ENCODE measurements at regions not wholly inside any gene's neighbourhood (a gene's known extent, or its start where the extent isn't known, plus 50 kb on each side); places are given as distances from the start of the nearest gene placed in this dataset.
"Not testable (repeated sequence)": the region's sequence is repeated elsewhere in the genome, so short reads cannot be mapped to it uniquely, and the experiment has no call there.

DNA sequence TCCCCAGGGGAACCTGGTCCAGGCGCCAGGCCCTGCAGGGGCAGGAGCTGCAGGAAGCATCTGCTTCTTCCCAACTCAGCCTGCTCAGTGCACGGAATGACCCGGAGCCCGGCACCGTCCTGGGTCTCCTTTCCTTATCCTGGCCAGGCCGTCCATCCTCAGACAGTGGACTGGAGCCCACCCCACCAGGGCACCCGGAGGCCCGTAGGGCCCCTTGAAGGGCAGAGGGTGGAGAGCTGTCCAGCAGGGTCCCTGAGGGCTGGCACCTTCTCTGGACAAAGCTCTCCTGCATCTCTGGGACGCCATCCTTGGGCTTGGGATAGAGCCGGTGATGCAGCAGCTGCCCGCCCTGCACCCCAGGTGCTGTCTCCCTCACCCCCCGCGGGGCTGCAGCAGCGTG, 207.9 kb downstream of the TMEM121 start:
- not testable (repeated sequence) for DNase-seq (ENCODE audit: low spot score)

DNA sequence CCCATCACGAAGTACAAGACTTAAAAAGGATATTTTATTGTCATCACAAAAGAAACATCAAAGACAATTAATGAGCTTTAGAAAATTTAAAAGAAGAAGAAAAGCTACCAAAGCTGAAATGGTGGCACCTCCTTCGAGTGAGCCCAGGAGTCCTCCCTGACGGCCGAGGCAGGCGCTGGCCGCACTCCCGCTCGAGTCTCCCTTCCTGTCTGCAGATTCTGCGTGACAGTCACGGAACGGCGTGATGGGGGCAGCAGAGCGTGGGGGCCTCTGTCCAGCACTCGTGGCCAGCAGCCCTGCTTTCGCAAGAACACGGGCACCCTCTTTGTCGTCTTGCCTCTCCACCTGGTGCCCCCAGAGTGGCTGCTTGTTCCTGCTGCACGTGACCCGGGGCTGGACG, 209.9 kb downstream of the TMEM121 start:
- DNase-seq (ENCODE audit: low spot score) = not testable (repeated sequence)

DNA sequence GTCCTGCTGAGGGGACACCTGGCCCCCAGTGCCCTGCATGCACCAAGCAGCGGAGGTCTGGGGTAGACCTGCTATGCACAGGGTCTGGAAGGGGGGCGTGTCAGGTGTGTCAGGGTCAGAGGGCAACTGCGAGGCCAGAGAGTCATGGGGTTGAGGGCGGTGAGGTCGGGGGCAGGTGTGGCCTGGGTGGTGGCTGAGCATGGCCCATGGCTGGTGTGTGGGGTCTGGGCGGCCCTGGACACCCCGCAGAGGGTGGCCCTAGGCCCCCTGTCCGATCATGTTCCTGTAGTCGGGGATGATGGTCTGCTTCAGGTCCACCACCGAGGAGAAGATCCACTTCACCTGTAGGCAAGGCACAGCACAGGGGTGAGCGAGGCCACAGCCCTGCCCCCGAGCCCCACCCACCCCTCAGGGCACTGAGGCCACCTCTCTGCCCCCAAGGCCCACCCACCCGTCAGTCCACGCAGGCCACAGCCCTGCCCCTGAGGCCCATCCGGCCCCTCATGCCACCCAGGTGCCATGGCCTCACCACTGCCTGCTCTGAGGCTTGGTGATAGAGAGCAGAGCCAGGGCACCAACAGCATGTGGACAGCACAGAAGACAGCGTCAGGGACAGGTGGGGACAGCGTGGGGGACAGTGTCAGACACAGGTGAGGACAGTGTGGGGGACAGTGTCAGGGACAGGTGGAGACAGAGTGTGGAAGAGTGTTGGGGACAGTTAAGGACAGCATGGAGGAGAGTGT, 211.3 kb downstream of the TMEM121 start:
- no peak for DNase-seq (ENCODE audit: low spot score)

DNA sequence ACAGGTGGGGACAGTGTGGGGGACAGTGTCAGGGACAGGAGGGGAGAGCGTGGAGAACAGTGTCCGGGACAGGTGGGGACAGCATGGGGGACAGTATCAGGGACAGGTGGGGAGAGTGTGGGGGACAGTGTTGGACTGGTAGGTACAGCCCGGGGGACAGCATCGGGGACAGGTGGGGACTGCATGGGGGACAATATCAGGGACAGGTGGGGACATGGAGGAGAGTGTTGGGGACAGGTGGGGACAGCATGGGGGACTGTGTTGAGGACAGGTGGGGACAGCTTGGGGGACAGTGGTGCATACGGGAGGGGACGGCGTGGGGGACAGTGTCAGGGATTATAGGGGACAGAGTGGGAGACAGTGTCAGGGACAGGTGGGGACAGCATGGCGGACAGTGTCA, 212.3 kb downstream of the TMEM121 start:
- DNase-seq (ENCODE audit: low spot score) = no peak

DNA sequence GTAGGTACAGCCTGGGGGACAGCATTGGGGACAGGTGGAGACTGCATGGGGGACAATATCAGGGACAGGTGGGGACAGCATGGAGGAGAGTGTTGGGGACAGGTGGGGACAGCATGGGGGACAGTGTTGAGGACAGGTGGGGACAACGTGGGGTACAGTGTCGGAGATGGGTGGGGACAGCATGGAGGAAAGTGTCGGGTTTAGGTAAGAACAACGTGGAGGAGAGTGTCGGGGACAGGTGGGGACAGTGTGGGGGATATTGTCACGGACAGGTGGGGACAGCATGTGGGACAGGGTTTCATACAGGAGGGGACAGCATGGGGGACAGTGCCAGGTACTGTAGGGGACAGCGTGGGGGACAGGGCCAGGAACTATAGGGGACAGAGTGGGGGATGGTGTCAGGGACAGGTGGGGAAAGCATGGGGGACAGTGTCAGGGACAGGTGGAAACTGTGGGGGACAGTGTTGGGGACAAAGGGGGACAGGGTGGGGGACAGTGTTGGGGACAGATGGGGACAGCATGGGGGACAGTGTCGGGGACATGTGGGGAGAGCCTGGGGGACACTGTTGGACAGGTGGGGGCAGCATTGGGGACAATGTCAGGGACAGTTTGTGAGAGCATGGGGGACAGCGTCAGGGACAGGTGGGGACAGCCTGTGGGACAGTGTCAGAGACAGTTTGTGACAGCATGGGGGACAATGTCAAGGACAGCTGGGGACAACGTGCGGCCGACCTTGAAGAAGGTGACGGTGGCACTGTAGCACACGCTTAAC, 213.1 kb downstream of the TMEM121 start:
- no peak for DNase-seq (ENCODE audit: low spot score)

DNA sequence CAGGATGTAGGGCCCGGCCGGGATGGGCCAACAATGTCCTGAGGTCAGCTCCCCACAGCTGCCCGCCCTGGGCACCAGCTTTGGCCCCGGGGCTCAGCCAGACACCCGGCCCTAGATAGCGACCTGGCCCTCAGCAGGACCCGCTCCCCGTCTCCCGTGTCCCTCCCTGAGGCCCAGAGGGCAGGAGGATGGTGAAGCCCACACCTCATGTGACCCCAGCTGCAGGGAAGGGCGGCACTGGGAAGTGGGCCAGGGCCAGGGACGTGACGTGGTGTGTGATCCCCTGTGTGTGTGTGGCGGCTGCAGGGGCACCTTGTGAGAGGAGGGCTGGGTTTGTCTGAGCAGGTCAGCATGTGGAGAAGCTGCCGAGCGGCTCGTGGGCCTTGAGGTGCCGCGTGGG, 213.9 kb downstream of the TMEM121 start:
- DNase-seq (ENCODE audit: low spot score) = not testable (repeated sequence)

DNA sequence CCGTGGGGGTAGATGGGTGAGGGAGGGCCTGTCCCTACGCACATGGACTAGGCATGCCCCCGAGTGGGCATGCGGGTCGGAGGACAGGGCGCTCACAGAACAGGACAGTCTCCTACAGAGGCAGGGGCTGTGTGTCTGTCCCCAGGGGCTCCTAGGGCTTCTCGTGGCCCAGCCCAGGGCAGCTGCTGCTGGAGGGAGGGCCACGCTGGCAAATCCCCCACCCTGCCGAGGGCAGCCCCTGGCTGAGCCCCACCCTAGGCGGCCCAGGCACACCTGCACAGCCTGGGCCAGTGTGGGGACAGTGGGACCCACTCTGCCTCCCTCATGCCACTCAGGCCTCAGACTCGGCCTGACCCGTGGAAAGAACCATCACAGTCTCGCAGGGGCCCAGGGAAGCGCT, 214.6 kb downstream of the TMEM121 start:
- not testable (repeated sequence) for DNase-seq (ENCODE audit: low spot score)

DNA sequence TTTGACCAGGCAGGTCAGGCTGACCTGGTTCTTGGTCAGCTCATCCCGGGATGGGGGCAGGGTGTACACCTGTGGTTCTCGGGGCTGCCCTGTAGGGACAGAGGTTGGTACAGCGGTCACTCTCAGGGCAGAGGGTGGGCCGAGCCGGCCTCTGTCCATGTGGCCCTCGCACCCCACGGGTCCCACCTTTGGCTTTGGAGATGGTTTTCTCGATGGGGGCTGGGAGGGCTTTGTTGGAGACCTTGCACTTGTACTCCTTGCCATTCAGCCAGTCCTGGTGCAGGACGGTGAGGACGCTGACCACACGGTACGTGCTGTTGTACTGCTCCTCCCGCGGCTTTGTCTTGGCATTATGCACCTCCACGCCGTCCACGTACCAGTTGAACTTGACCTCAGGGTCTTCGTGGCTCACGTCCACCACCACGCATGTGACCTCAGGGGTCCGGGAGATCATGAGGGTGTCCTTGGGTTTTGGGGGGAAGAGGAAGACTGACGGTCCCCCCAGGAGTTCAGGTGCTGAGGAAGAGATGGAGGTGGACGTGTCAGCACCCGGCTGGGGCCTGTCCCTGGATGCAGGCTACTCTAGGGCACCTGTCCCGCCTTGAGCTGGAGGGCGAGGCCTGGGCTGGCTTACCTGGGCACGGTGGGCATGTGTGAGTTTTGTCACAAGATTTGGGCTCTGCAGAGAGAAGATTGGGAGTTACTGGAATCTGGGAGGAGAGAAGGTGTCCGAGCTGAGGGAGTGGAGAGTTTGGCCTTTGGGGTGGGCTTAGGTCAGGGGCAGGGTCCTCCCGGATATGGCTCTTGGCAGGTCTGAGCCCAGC, 215.5 kb downstream of the TMEM121 start:
- DNase-seq (ENCODE audit: low spot score) = not testable (repeated sequence)

DNA sequence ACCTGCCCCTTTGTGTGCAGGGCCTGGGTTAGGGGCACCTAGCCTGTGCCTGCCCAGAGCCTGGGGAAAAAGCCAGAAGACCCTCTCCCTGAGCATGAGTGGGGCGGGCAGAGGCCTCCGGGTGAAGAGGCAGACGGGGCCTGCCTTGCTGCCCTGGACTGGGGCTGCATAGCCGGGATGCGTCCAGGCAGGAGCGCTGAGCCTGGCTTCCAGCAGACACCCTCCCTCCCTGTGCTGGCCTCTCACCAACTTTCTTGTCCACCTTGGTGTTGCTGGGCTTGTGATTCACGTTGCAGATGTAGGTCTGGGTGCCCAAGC, 216.1 kb downstream of the TMEM121 start:
- DNase-seq (ENCODE audit: low spot score) = no peak

DNA sequence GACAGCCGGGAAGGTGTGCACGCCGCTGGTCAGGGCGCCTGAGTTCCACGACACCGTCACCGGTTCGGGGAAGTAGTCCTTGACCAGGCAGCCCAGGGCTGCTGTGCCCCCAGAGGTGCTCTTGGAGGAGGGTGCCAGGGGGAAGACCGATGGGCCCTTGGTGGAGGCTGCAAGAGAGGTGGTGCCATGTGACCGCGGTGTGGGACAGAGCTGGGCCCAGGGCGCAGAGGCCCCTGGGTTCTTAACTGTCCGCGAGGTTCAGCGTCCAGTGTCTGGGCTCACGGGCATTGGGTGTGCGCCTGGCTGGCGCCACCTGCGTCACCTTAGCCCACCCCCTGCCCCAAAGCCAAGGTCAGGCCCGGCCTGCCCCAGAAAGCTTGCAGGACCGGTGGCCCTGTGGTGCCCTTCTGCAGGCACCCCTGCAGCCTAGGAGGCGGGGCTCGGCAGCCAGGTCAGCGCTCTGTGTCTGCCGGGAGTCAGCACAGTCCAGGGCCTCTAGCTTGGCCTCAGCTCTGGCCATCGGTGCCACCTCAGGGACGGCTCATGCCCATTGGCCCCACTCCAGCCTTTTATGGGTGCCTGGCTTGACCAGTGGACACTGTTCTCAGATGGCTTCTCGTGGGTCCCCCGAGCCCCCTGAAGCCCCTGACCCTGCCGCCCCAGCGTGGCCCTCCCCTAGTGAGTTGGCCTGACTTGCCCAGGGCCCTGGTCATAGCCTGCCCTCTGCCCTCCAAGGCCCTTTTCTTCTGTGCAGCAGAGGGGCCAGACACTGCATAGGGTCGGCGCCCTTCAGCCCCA, 216.7 kb downstream of the TMEM121 start:
- DNase-seq (ENCODE audit: low spot score) = not testable (repeated sequence)

DNA sequence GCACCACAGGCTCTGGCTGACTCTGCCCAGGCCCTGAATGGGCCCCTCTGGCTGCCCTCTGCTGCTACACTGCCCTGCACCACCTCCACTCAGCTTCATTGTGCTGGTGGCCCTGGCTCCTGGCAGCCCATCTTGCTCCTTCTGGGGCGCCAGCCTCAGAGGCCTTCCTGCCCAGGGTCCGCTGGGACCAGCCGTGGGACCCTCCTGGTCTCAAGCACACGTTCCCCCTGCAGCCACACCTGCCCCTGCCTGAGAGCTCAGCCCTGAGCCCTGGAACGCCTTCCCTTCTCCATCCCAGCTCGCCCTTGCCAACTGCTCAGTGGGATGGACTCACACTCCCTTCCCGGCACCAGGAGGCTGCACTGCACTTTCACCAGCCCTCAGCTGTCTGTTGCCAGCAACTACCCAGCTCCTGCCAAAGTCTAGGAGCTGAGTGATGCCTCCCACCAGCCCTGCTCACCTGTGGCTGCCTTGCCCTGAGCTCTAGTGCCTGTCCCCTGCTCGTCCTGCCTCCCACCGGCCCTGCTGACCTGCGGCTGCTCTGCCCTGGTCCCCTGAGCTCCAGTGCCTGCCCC, 217.9 kb downstream of the TMEM121 start:
- DNase-seq (ENCODE audit: low spot score) = peak; percentile 28

DNA sequence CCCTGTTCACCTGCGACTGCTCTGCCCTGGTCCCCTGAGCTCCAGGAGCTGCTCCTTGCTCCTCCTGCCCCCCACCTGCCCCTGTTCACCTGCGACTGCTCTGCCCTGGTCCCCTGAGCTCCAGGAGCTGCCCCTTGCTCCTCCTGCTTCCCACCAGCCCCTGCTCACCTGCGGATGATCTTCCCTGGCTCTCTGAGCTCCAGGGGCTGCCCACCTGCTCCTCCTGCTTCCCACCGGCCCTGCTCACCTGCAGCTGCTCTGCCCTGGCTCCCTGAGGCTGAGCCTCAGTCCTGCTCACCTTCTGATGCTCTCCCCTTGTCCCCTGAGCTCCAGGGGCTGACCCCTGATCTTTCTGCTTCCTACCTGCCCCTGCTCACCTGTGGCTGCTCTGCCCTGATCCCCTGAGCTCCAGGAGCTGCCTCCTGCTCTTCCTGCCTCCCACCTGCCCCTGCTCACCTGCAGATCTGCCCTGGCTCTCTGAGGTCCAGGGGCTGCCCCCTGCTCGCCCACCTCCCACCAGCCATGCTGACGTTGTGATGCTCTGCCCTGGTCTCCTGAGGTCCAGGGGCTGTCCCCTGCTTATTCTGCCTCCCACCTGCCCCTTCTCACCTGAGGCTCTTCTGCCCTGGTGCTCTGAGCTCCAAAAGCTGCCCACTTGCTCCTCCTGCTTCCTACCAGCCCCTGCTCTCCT, 219.2 kb downstream of the TMEM121 start:
- DNase-seq (ENCODE audit: low spot score) = no peak

DNA sequence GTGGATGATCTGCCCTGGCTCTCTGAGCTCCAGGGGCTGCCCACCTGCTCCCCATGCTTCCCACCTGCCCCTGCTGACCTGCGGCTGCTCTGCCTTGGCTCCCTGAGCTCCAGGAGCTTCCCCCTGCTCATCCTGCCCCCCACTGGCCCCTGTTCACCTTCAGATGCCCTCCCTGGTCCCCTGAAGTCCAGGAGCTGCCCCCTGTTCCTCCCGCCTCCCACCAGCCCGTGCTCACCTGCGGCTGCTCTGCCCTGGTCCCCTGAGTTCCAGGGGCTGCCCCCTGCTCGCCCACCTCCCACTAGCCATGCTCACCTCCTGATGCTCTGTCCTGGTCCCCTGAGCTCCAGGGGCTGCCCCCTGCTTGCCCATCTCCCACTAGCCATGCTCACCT, 219.7 kb downstream of the TMEM121 start:
- no peak for DNase-seq (ENCODE audit: low spot score)

DNA sequence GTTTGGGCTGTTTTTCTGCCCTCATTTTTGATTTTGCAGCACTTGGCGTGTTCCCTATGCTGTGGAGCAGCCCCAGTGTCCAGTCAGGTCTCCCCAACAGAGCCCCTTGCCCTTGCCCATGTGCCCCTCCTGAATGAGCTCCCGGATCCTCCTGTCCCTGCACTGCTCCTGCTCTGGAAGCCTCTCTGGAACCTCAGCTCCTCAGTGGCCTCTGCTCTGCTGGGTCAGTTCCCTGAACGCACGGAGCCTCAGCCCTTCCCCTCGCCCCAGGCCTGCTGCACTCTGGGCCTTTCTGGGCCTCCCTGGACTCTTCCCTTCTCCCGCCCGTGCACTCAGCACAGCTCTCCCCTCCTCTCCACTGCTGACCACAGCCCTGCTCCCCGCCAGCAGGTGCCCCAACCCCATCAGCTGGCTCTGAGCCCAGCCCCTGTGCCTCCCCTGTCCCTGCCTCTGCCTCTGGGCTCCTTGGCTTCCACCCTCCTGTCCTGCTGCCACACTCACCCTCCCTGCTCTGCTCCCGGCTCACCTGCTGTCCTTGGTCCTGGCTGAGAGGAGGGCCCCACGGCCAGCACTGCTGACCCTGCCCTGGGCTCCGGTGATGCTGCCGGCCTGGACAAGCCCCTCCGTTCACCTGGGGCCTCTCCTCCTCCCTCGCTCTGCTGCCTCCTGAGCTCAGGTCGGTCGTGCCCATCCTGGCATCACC, 220.6 kb downstream of the TMEM121 start:
- DNase-seq (ENCODE audit: low spot score) = not testable (repeated sequence)

DNA sequence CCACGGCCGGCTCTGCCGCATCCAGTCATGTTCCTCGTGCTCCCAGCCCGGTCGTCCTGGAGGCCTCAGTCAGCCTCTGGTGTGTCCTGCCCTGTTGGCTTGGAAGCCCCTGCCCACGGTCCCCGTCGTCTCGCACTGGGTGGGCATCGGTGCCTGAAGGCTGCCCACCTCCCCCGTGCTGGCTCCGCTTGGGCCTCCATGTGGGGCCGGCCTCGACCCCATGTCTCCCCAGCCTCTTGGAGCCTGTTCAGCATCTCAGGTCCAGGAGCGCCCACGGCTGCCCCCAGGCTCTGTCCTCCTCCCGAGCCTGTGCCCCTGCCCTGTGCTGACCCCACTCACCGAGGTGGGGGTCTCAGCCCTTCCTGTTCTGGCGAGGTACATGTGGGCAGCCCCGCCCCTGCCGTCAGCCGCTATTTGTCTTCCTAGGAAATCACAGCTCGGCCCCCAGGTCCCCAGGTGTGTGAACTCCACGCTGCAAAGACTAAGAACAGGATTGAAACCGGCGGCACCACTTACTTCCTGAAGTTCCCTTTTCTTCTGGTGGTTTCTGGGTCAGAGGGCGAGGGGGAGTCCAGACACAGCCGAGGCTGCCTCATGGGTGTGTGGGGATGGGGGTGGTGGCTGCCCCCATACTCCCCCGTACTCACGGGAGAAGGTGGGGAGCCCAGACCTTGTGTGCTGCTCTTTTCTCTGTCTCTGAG, 221.3 kb downstream of the TMEM121 start:
- DNase-seq (ENCODE audit: low spot score) = not testable (repeated sequence)

DNA sequence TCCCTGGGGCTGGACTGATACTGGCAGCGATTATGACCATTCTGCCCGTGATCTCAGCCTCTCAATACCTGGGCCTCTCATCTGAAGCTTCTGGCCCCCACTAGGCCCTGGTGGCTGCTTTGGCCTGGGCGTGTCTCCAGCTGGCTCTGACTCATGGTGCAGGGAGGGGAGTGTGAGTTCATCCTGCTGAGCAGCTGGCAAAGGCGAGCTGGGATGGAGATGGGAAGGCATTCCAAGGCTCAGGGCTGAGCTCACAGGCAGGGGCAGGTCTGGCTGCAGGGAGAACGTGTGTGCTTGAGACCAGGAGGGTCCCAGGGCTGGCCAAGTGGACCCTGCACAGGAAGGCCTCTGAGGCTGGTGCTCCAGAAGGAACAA, 221.8 kb downstream of the TMEM121 start:
- DNase-seq (ENCODE audit: low spot score) = peak; percentile 85

DNA sequence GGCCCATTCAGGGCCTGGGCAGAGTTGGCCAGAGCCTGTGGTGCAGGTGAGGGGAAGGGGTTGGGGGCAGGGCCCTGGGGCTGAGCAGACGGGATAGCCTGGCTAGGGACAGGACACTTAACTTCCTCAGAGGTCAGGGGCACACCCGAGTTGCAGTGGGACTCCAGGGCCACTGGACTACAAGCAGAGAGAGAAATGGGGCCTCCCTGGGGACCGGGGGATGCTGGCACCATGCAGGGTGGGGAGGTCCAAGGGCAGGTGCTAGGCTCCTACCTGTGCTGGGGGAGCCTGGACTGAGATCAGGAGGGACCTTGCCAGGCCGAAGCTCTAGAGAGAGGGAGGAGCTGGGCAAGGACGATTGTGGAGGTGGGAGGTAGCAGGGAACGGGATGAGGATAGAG, 222.3 kb downstream of the TMEM121 start:
- not testable (repeated sequence) for DNase-seq (ENCODE audit: low spot score)

DNA sequence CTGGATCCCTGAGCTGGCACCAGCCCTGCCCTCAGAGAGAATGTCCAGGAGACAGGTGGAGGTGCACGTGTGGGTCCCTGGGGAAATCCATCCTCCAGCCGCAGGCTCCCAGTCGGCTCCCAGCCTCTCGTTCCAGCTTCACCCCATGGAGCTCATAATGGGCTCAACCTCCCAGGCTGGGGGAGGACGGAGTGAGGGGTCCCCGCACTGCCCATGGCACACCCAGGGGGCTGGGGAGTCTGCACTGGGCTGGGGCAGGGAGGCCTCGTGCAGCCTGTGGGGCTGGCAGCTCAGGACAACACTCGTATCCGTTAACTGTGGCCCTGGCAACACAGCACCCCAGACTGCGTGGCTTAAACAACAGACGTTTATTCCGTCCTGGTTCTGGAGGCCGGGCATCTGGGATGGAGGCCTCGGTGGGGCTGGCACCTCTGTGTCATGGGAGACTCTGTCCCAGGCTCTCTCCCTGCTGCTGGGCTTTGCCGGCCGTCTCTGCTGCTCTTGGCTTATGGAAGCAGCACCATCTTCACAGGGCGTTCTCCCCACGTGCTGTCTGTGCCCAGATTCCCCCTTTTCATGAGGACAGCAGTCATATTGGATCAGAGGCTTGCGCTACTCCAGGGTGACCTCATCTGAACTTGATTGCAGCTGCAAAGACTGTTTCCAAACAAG, 223.6 kb downstream of the TMEM121 start:
- not testable (repeated sequence) for DNase-seq (ENCODE audit: low spot score)

DNA sequence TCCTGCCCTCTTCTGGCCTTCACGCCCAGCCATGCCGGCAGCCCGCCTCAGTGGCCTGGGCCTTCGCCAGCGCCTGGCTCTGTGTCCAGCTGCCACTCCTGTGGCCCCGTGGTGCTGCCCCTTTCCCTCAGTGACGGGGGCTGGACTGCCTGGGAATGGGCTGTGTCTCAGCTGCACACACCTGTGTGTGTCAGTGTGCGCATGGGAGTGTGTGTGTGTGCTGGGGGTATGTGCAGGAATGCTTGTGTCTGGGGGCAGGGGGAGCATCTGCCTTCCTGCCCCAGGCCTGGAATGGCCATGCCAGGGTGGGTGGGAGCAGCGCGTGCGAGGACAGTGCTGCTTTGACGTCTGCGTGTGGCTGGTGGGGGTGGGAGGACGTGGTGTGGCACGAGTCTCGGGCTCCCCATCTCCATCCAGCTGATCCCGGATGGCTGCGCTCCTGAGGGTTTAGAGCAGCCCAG, 224.9 kb downstream of the TMEM121 start:
- DNase-seq (ENCODE audit: low spot score) = not testable (repeated sequence)
